Esophagus muscularis mucosa (tissue), 2 donors: ENCODE measurements at regions not wholly inside any gene's neighbourhood (a gene's known extent, or its start where the extent isn't known, plus 50 kb on each side); places are given as distances from the start of the nearest gene placed in this dataset.

Experiments used
- POLR2A ChIP-seq: fragments of 450-650 bp; IDR thresholded peaks from one replicate; pipeline ENCODE4 v1.6.1; 2017; ENCODE audit warnings: antibody characterized with exemption, moderate library complexity, mild to moderate bottlenecking, low read depth
- POLR2AphosphoS5 ChIP-seq, 2 donors: sonication (generic); formaldehyde crosslinking; IDR thresholded peaks; one replicate each; pipeline ENCODE4 v1.6.1; 2017; ENCODE audit warnings: antibody characterized with exemption in 2 of 2

- TF ChIP-seq POLR2A (no peak), POLR2AphosphoS5 (IDR thresholded peaks at IDR 0.05) (no peak)
Observed at GRCh38 chr13:27007166-27007565, 164.4 kb downstream of the USP12 start.
